T-helper 17 cell (primary cell): ENCODE measurements at regions not wholly inside any gene's neighbourhood (a gene's known extent, or its start where the extent isn't known, plus 50 kb on each side); places are given as distances from the start of the nearest gene placed in this dataset.
"Not testable (repeated sequence)": the region's sequence is repeated elsewhere in the genome, so short reads cannot be mapped to it uniquely, and the experiment has no call there.

ENCODE experiments used
- ATAC-seq: fragments of 150-1000 bp; cut with Tn5 transposase; 2 replicates; pipeline ENCODE4 v1.10.0; 2021; ENCODE audit warnings: mild to moderate bottlenecking, moderate library complexity
- DNase-seq, 3 donors: peaks; one replicate each; pipeline versions ENCODE4 v3.0.0 to v3.0.0-alpha.2; 2020 to 2021
- H3K9me3 ChIP-seq: one replicate; pipeline ENCODE4 v1.7.0; 2013; ENCODE audit warnings: low read length, mild to moderate bottlenecking; ENCODE audit not compliant: control insufficient read depth, poor library complexity, severe bottlenecking
- H3K27ac Mint-ChIP-seq: one replicate; pipeline ENCODE4 v1.8.0; 2022; ENCODE audit warnings: mild to moderate bottlenecking, moderate library complexity, mixed read lengths
- H3K27me3 Mint-ChIP-seq: one replicate; pipeline ENCODE4 v1.8.0; 2022; ENCODE audit warnings: mixed read lengths
- H3K36me3 Mint-ChIP-seq: one replicate; pipeline ENCODE4 v1.8.0; 2022; ENCODE audit warnings: low read depth, mixed read lengths
- H3K4me1 Mint-ChIP-seq: one replicate; pipeline ENCODE4 v1.8.0; 2022; ENCODE audit warnings: mild to moderate bottlenecking, mixed read lengths
- H3K4me3 Mint-ChIP-seq: one replicate; pipeline ENCODE4 v1.8.0; 2022; ENCODE audit warnings: mild to moderate bottlenecking, moderate library complexity, mixed read lengths

DNA sequence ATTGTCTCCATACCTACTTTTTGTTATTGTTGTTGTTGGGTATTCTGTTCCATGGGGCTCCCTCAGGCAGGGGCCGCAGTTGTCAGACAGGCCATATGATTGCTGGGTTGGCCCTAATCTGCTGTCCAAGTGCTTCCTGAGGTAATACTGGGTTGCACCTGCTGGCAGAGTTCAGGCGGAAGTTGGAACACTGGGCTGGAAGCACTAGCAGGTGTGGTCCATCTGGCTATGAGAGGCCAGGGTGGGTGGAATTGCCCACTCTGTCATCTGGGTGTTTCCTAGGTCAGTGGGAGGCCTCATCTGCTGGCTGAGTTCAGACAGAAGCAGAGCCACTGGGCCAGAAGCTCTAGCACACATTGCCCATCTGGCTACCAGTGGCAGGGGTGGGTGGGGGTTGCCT is 81.3 kb upstream of the NID2 start:
- Mint-ChIP-seq H3K27me3 (no peaks in the 10 kb centered on the region), H3K4me3 (no peak overlapping the region), H3K36me3 (peaks cover 10% of the 10 kb centered on the region), H3K4me1 (peaks cover 28% of the 10 kb centered on the region), H3K27ac (no peak overlapping the region)
- no peak for ATAC-seq
- H3K9me3 ChIP-seq: no peaks in the 10 kb centered on the region
- DNase-seq: no peak

DNA sequence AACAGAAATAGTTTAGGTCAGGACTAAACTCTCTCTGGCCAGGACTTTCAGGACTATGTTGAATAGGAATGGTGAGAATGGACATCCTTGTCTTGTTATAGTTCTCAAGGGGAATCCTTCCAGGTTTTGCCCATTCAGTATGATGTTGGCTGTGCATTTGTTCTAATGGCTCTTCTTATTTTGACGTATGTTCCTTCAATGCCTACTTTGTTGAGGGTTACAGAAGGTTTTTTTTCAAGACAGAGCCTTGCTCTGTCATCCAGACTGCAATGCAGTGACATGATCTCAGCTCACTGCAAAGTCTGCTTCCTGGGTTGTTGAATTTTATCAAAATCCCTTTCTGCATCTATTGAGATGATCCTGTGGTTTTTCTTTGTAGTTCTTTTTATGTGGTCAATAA is 79.5 kb upstream of the NID2 start:
- no peaks in the 10 kb centered on the region for H3K9me3 ChIP-seq
- H3K4me1 Mint-ChIP-seq: peaks cover 15% of the 10 kb centered on the region
- H3K27me3 Mint-ChIP-seq: no peaks in the 10 kb centered on the region
- peaks cover 10% of the 10 kb centered on the region for H3K36me3 Mint-ChIP-seq
- H3K27ac Mint-ChIP-seq: no peak overlapping the region
- no peak for ATAC-seq
- no peak overlapping the region for H3K4me3 Mint-ChIP-seq
- DNase-seq: no peak

DNA sequence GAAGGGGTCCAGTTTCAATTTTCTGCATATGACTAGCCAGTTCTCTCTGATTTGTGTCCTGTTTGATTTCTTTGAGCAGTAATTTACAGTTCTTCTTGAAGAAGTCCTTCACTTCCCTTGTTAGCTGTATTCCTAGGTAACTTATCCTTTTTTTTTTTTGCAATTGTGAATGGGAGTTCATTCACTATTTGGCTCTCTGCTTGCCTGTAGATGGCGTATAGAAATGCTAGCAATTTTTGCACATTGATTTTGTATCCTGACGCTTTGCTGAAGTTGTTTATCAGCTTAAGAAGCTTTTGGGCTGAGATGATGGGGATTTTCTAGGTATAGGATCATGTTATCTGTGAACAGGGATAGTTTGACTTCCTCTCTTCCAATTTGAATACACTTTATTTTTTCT is 77.6 kb upstream of the NID2 start:
- H3K27ac Mint-ChIP-seq: no peak overlapping the region
- ATAC-seq: no peak
- no peaks in the 10 kb centered on the region for H3K9me3 ChIP-seq
- H3K36me3 Mint-ChIP-seq: peaks cover 10% of the 10 kb centered on the region
- peaks cover 14% of the 10 kb centered on the region for H3K4me1 Mint-ChIP-seq
- H3K4me3 Mint-ChIP-seq: no peak overlapping the region
- DNase-seq: no peak
- H3K27me3 Mint-ChIP-seq: no peaks in the 10 kb centered on the region

DNA sequence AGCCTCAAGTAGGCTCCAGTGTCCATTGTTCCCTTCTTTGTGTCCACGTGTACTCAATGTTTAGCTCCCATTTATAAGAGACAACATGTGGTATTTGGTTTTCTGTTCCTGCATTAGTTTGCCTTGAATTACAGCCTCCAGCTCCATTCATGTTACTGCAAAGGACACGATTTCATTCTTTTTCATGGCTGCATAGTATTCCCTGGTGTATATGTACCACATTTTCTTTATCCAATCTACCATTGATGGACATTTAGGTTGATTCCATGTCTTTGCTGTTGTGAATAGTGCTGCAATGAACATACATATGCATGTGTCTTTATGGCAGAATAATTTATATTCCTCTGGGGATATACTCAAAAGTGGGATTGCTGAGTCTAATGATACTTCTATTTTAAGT is 75.2 kb upstream of the NID2 start:
- not testable (repeated sequence) for ATAC-seq, DNase-seq, H3K36me3 Mint-ChIP-seq, H3K27ac Mint-ChIP-seq, H3K4me3 Mint-ChIP-seq, H3K4me1 Mint-ChIP-seq, H3K9me3 ChIP-seq, H3K27me3 Mint-ChIP-seq

DNA sequence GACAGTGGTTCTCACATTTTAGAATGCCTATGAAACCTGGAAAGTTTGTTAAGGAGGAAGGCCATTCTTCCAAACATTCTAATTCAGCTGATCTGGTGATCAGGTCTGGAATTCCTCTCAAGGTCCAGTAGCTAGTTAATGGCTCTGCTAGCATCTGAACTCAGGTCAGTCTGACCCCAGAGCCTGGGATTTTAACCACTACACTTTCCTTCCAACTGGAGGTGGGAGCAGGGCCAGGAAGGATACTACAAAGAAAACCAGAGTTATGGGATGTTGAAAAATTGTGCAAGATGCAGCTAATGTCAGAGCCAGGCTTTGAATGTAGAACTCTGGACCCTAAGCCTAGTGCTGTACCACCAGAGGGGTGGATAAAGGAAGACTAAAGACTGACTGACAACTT is 73.6 kb upstream of the NID2 start:
- no peaks in the 10 kb centered on the region for H3K9me3 ChIP-seq
- no peak for DNase-seq
- Mint-ChIP-seq H3K4me1 (peaks cover 4% of the 10 kb centered on the region), H3K27me3 (no peaks in the 10 kb centered on the region), H3K27ac (no peak overlapping the region), H3K36me3 (no peaks in the 10 kb centered on the region), H3K4me3 (no peak overlapping the region)
- no peak for ATAC-seq

DNA sequence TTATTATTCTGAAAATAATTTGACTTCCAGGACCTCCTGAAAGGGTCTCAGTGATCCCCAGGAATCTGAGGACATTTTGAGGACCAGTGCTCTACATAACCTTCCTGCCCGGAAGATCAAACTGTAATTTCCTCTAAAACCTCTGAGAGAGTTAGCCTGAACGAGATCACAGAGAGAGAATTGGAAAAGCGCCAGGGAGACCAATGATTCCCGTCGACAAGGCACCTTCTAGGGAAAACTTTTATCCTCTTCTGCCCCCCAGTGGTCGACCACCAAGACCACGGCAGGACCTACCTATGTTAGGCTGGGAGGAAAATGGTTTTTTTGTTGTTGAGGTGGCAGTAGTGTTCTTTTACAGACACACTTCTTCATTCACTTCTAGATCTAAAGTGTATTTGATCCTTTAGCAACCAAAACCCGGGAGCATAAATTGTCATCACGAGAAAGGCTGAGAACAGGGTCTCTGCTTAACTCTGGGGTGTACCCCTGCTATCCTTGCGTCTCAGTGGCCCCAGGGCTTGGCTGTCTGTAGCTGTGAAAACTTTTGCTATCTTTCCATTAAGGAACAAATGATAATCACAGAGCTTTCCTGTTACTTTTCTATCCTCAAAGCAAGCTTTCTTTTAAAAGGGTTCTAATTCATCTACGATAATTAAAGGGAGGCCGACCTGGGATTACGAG is 62.9 kb upstream of the NID2 start:
- H3K9me3 ChIP-seq: no peaks in the 10 kb centered on the region
- no peak overlapping the region for H3K27ac Mint-ChIP-seq
- H3K4me3 Mint-ChIP-seq: no peak overlapping the region
- no peak for ATAC-seq
- no peak for DNase-seq
- peaks cover 5% of the 10 kb centered on the region for H3K27me3 Mint-ChIP-seq
- H3K4me1 Mint-ChIP-seq: no peaks in the 10 kb centered on the region
- peaks cover 2% of the 10 kb centered on the region for H3K36me3 Mint-ChIP-seq

DNA sequence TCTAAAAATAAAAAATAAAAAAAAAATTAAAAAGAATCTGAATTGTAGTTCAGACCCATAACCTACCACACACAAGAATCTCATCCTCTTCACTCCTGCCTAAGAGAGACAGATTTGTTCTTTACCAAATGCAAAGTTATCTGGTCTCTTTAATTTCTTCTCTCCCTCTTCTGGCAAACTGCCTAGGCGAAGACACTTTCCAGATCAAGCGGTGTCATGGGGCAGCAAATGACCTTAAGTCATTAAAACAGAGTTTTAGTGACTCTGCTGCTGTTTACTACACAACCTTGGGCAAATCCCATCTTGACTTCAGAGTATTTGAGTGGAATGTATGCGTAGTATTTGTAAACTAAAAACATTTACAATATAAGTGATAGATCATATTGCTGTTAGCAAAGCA is 60.9 kb upstream of the NID2 start:
- Mint-ChIP-seq H3K27ac (no peak overlapping the region), H3K4me3 (no peak overlapping the region)
- DNase-seq: no peak

DNA sequence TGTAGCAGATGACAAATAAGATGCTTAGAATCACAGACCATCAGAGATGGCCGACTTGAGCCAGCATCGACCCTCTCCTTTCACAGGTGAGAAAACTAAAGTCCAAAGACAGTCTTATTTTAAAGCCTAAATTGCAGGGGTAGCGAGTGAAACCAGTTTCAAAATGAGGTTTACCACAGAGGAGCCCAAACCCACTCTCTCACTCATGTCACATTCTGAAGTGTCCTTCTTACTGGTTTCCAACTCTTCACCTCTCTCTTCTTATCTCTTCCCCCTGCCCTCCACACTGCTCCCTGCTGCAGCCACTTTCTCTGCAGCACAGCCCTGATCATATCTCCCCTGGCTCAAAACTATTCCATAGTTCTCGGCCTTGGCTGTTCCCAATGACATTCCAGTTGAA is 57.0 kb upstream of the NID2 start:
- no peak for ATAC-seq
- Mint-ChIP-seq H3K4me3 (peak overlapping the region; percentile 83), H3K4me1 (peaks cover 14% of the 10 kb centered on the region), H3K27me3 (peaks cover 5% of the 10 kb centered on the region), H3K27ac (peak overlapping the region; percentile 66), H3K36me3 (peaks cover 7% of the 10 kb centered on the region)
- no peaks in the 10 kb centered on the region for H3K9me3 ChIP-seq
- DNase-seq: no peak

More for the DNA sequence above, 60.9 kb upstream of the NID2 start:
- no peak for ATAC-seq
- peaks cover 5% of the 10 kb centered on the region for H3K27me3 Mint-ChIP-seq
- H3K9me3 ChIP-seq: no peaks in the 10 kb centered on the region
- H3K36me3 Mint-ChIP-seq: peaks cover 2% of the 10 kb centered on the region
- H3K4me1 Mint-ChIP-seq: peaks cover 14% of the 10 kb centered on the region

DNA sequence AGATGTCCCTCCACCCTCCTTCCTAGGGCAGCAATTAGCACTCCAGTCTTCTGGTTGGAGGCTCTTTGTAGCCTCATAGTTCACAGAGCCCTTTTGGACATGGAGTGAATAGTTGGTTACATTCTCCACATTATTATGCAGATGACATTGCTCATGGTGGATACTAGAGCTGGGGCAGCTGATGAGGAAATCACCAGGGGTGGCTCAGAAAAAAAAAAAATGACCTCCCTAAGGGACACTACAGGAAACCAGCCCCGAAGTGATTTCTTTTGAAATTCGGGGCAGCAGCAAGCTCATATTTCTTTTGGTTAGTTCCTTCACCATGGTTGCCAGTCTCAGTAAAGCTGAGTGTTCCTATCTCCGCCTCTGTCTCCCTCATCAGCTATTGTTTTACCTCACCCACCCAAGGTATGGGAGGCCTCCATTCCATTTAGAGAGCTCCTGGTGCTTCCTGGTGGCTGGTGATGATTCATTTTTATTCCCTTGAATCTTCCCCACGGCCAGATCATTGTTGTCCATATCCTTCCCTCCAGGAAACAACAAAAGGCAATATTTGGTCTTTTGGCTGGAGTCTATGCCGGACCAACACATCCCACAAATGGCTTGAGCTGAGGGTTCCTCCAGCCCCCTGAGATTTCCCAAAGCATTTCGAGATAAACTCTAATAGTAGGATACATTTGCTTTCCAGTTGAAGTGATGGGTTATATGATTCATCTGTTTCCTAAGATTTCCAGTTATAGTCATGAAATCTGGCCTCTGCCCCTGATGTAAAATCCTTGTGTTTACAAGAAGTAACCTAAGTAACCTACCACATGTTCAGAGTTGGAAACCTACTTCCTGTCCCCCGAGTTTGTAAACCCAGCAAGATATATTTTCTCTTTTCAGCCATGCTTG is 56.2 kb upstream of the NID2 start:
- peaks cover 14% of the 10 kb centered on the region for H3K4me1 Mint-ChIP-seq
- no peaks in the 10 kb centered on the region for H3K9me3 ChIP-seq
- DNase-seq (no peak), ATAC-seq (peak; percentile 44)
- peaks cover 7% of the 10 kb centered on the region for H3K36me3 Mint-ChIP-seq
- H3K4me3 Mint-ChIP-seq: peak overlapping the region; percentile 28
- H3K27me3 Mint-ChIP-seq: peaks cover 5% of the 10 kb centered on the region
- peak overlapping the region; percentile 66 for H3K27ac Mint-ChIP-seq

DNA sequence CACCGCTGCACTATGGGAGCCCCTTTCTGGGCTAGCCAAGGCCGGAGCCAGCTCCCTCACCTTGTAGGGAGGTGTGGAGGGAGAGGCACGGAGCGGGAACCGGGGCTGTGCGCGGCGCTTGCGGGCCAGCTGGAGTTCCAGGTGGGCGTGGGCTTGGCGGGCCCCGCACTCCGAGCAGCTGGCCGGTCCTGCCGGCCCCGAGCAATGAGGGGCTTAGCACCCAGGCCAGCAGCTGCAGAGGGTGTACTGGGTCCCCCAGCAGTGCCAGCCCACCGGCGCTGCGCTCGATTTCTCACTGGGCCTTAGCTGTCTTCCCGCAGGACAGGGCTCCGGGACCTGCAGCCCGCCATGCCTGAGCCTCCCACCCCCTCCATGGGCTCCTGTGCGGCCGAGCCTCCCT is 53.3 kb upstream of the NID2 start:
- DNase-seq, ATAC-seq, H3K4me3 Mint-ChIP-seq, H3K9me3 ChIP-seq, H3K27ac Mint-ChIP-seq, H3K27me3 Mint-ChIP-seq, H3K36me3 Mint-ChIP-seq: not testable (repeated sequence)
- H3K4me1 Mint-ChIP-seq: peaks cover 14% of the 10 kb centered on the region

DNA sequence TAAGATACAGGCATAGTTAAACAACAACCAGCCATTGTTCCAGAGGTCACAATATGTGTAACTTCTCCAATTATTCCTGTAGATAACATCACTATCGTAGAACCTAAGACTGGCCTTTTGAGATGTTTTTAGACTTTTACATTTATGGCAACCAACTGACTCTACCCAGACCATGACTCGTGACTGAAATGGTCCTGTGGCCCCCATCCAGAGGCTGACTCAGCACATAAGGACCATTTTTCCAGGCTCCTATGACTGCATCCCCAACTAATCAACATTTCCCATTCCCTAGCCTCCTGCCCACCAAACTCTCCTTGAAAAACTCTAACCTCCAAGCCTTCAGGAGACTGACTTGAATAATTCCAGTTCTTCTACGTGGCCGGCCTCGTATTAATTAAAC is 52.6 kb upstream of the NID2 start:
- ATAC-seq (no peak), DNase-seq (no peak)
- peaks cover 14% of the 10 kb centered on the region for H3K4me1 Mint-ChIP-seq
- no peaks in the 10 kb centered on the region for H3K27me3 Mint-ChIP-seq
- H3K36me3 Mint-ChIP-seq: peaks cover 4% of the 10 kb centered on the region
- H3K27ac Mint-ChIP-seq: no peak overlapping the region
- no peak overlapping the region for H3K4me3 Mint-ChIP-seq
- no peaks in the 10 kb centered on the region for H3K9me3 ChIP-seq

DNA sequence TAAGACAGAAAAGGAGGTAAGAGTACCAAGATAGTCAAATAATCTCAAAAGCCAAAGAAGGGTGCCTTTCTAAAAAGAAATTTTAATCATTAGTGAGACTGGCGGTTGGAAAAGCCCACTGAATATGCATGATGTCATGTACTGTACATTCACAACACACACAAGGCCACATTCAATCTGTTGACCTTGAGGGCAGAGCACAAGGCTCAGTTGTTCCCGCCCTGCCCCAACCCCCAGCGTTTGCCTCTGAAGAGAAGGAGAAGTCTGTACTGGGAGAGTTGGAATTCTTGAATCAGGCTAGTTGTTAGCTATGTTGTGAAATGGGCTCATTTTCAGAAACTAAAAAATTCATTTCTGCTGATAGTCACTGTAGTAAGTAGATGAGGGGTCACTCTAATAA is 50.2 kb upstream of the NID2 start:
- no peaks in the 10 kb centered on the region for H3K9me3 ChIP-seq
- ATAC-seq (no peak), DNase-seq (no peak)
- H3K4me1 Mint-ChIP-seq: no peaks in the 10 kb centered on the region
- H3K4me3 Mint-ChIP-seq: no peak overlapping the region
- no peak overlapping the region for H3K27ac Mint-ChIP-seq
- H3K27me3 Mint-ChIP-seq: no peaks in the 10 kb centered on the region
- H3K36me3 Mint-ChIP-seq: peaks cover 4% of the 10 kb centered on the region
